HEK293 (cell line): ENCODE measurements at regions not wholly inside any gene's neighbourhood (a gene's known extent, or its start where the extent isn't known, plus 50 kb on each side); places are given as distances from the start of the nearest gene placed in this dataset.
A peak's percentile ranks its signal among the peaks of the same experiment; 100 is the strongest.

Experiments used
- CTCF ChIA-PET: fragments of 350-600 bp; formaldehyde crosslinking; extraction: SDS; loops from one replicate; lab custom pipeline; 2021; ENCODE audit warnings: antibody characterized with exemption; lab: Yijun Ruan, JAX
- POLR2A ChIA-PET: fragments of 300-600 bp; formaldehyde crosslinking; extraction: SDS; loops from one replicate; lab custom pipeline; 2020; ENCODE audit warnings: antibody characterized with exemption, inconsistent platforms; lab: Yijun Ruan, JAX
- H3K27ac ChIP-seq: fragments of 200-500 bp; sonication (Bioruptor generic); 2 replicates; pipeline ENCODE4 v1.5.1; 2014; ENCODE audit warnings: low read depth, low read length, control low read depth, inconsistent platforms; ENCODE audit errors: extremely low read depth
- H3K36me3 ChIP-seq, 2 experiments: fragments of 200-500 bp in 1 of 2; sonication (Bioruptor generic) in 1 of 2; 1 replicate in 1 of 2; 2 replicates in 1 of 2; pipeline ENCODE4 v1.5.1; 2014 to 2017; ENCODE audit warnings: inconsistent platforms in 2 of 2, low read length in 2 of 2; ENCODE audit not compliant: control insufficient read depth in 2 of 2, insufficient read depth in 1 of 2
- H3K4me1 ChIP-seq: fragments of 200-500 bp; sonication (Bioruptor generic); 2 replicates; pipeline ENCODE4 v1.5.1; 2014; ENCODE audit warnings: mild to moderate bottlenecking, low read length, inconsistent platforms; ENCODE audit not compliant: control insufficient read depth, insufficient read depth
- H3K4me3 ChIP-seq: 2 replicates; pipeline ENCODE4 v1.5.1; 2011; ENCODE audit warnings: low read depth, mild to moderate bottlenecking, control low read depth, low read length, moderate library complexity
- H3K9me3 ChIP-seq: fragments of 200-500 bp; sonication (Bioruptor generic); 2 replicates; pipeline ENCODE4 v1.5.1; 2014; ENCODE audit warnings: low read depth, low read length, inconsistent platforms; ENCODE audit not compliant: control insufficient read depth, insufficient read depth
- EGR2 ChIP-seq: fragments of 450-650 bp; formaldehyde crosslinking; IDR thresholded peaks from 2 replicates; pipeline ENCODE4 v1.5.1; 2016; ENCODE audit warnings: low read depth, missing biosample characterization, missing genetic modification characterization
- HOXA7 ChIP-seq: sonication (generic); formaldehyde crosslinking; IDR thresholded peaks from 2 replicates; pipeline ENCODE4 v1.8.1; 2022; ENCODE audit warnings: missing genetic modification reagents, borderline replicate concordance
- SP2 ChIP-seq: fragments of 450-650 bp; formaldehyde crosslinking; IDR thresholded peaks from 2 replicates; pipeline ENCODE4 v1.5.1; 2016; ENCODE audit warnings: missing biosample characterization, missing genetic modification characterization
- YY1 ChIP-seq: fragments of 450-650 bp; formaldehyde crosslinking; IDR thresholded peaks from 2 replicates; pipeline ENCODE4 v1.5.1; 2018; ENCODE audit warnings: missing biosample characterization, missing genetic modification characterization
- ZBTB17 ChIP-seq: fragments of 450-650 bp; formaldehyde crosslinking; IDR thresholded peaks from 2 replicates; pipeline ENCODE4 v1.5.1; 2016; ENCODE audit warnings: missing biosample characterization, missing genetic modification characterization
- ZFP37 ChIP-seq: fragments of 450-650 bp; formaldehyde crosslinking; IDR thresholded peaks from 2 replicates; pipeline ENCODE4 v1.5.1; 2016; ENCODE audit warnings: missing biosample characterization, missing genetic modification characterization
- ZNF121 ChIP-seq: fragments of 450-650 bp; formaldehyde crosslinking; IDR thresholded peaks from 2 replicates; pipeline ENCODE4 v1.5.1; 2016; ENCODE audit warnings: missing biosample characterization, missing genetic modification characterization
- ZNF146 ChIP-seq: fragments of 450-650 bp; formaldehyde crosslinking; IDR thresholded peaks from 2 replicates; pipeline ENCODE4 v1.5.1; 2016; ENCODE audit warnings: missing biosample characterization, missing genetic modification characterization
- ZNF155 ChIP-seq: fragments of 450-650 bp; formaldehyde crosslinking; IDR thresholded peaks from 2 replicates; pipeline ENCODE4 v1.5.1; 2016; ENCODE audit warnings: missing biosample characterization, missing genetic modification characterization
- ZNF157 ChIP-seq: fragments of 450-650 bp; formaldehyde crosslinking; IDR thresholded peaks from 2 replicates; pipeline ENCODE4 v1.5.1; 2016; ENCODE audit warnings: missing biosample characterization, missing genetic modification characterization
- ZNF221 ChIP-seq: fragments of 450-650 bp; formaldehyde crosslinking; IDR thresholded peaks from 2 replicates; pipeline ENCODE4 v1.5.1; 2017; ENCODE audit warnings: missing biosample characterization, missing genetic modification characterization, borderline replicate concordance
- ZNF274 ChIP-seq, 2 experiments: fragments of 200-500 bp in 1 of 2; fragments of 450-650 bp in 1 of 2; sonication (Bioruptor generic) in 1 of 2; formaldehyde crosslinking in 1 of 2; IDR thresholded peaks; 2 replicates each; pipeline versions ENCODE4 v1.5.1 to v1.6.1; 2014 to 2016; ENCODE audit warnings: borderline replicate concordance in 1 of 2, inconsistent platforms in 1 of 2, low read length in 1 of 2, missing biosample characterization in 1 of 2, missing genetic modification characterization in 1 of 2
- ZNF366 ChIP-seq: fragments of 450-650 bp; formaldehyde crosslinking; conservative IDR thresholded peaks from 2 replicates; pipeline ENCODE4 v1.5.1; 2016; ENCODE audit warnings: missing biosample characterization, missing genetic modification characterization
- ZNF530 ChIP-seq: fragments of 450-650 bp; formaldehyde crosslinking; IDR thresholded peaks from 2 replicates; pipeline ENCODE4 v1.5.1; 2016; ENCODE audit warnings: low read depth, missing biosample characterization, missing genetic modification characterization
- ZNF561 ChIP-seq: fragments of 450-650 bp; IDR thresholded peaks from 2 replicates; pipeline ENCODE4 v1.5.1; 2018; ENCODE audit warnings: missing biosample characterization, missing genetic modification characterization, borderline replicate concordance
- ZNF585B ChIP-seq: fragments of 450-650 bp; formaldehyde crosslinking; IDR thresholded peaks from 2 replicates; pipeline ENCODE4 v1.5.1; 2016; ENCODE audit warnings: missing biosample characterization, missing genetic modification characterization
- ZNF610 ChIP-seq: fragments of 450-650 bp; formaldehyde crosslinking; IDR thresholded peaks from 2 replicates; pipeline ENCODE4 v1.5.1; 2016; ENCODE audit warnings: missing biosample characterization, missing genetic modification characterization, borderline replicate concordance
- ZNF658 ChIP-seq: fragments of 450-650 bp; formaldehyde crosslinking; IDR thresholded peaks from 2 replicates; pipeline ENCODE4; 2016; ENCODE audit warnings: missing biosample characterization, missing genetic modification characterization
- ZNF660 ChIP-seq: fragments of 450-650 bp; IDR thresholded peaks from 2 replicates; pipeline ENCODE4 v1.5.1; 2018; ENCODE audit warnings: missing biosample characterization, mild to moderate bottlenecking, missing genetic modification characterization
- ZNF776 ChIP-seq: fragments of 450-650 bp; formaldehyde crosslinking; IDR thresholded peaks from 2 replicates; pipeline ENCODE4 v1.5.0; 2017; ENCODE audit warnings: missing biosample characterization, missing genetic modification characterization, borderline replicate concordance
- ZNF777 ChIP-seq: fragments of 450-650 bp; formaldehyde crosslinking; IDR thresholded peaks from 2 replicates; pipeline ENCODE4 v1.5.1; 2017; ENCODE audit warnings: missing biosample characterization, missing genetic modification characterization, borderline replicate concordance
- ZNF792 ChIP-seq: fragments of 450-650 bp; formaldehyde crosslinking; IDR thresholded peaks from 2 replicates; pipeline ENCODE4 v1.5.1; 2016; ENCODE audit warnings: missing biosample characterization, missing genetic modification characterization
- ZSCAN23 ChIP-seq: fragments of 450-650 bp; formaldehyde crosslinking; IDR thresholded peaks from 2 replicates; pipeline ENCODE4 v1.5.1; 2016; ENCODE audit warnings: missing biosample characterization, missing genetic modification characterization
- TF ChIP-seq, protein P1 (sequence below): fragments of 450-650 bp; formaldehyde crosslinking; IDR thresholded peaks from 2 replicates; pipeline ENCODE4 v1.5.1; 2016; ENCODE audit warnings: missing biosample characterization, missing genetic modification characterization
- TF ChIP-seq, protein P2 (sequence below): fragments of 450-650 bp; formaldehyde crosslinking; IDR thresholded peaks from 2 replicates; pipeline ENCODE4 v1.5.1; 2016; ENCODE audit warnings: missing biosample characterization, missing genetic modification characterization

DNA sequence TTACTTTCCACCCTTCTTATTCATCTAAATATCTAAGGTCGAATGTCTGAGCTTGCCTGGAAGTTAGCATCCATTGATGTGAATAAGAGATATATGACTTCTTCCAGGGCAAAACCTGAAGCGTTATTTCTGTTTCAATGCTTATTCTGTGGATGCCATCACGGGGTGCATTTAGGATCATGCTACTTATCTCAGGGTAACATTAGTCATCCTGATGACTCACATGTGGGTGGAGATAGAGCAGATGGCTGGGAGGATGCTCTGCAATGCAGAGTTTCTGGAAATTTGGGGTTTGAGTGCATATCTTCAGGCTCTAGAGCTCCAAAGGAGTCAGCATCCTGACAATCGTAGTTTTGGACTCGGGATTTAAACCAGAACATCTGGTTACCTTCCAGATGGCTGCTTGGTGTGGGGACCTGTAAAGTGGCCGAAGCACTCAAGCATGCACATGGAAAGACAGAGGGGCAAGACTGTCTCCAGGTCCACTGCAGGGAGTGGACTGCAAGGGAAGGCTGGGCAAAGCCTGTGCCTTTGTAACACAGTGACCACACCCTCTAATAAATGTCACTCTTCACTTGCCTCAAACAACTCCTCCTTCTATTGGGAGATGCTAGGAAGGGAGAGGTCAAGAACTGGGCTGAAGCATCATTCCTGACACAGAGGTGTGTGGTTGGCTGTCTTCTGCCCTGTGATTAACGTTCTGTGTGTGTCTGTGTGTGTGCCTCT is 175.2 kb upstream of the SALL1 start (continued):
- TF ChIP-seq ZFP37, result no peak
- no peak for TF ChIP-seq ZNF146 (tag by site-specific recombination)
- no peak for TF ChIP-seq ZNF792 (tag by site-specific recombination)
- no peak for TF ChIP-seq ZNF585B
- TF ChIP-seq EGR2, result no peak
- no peak for TF ChIP-seq ZNF157 (tag by site-specific recombination)
- TF ChIP-seq ZNF121, result no peak
- TF ChIP-seq, protein P1, sequence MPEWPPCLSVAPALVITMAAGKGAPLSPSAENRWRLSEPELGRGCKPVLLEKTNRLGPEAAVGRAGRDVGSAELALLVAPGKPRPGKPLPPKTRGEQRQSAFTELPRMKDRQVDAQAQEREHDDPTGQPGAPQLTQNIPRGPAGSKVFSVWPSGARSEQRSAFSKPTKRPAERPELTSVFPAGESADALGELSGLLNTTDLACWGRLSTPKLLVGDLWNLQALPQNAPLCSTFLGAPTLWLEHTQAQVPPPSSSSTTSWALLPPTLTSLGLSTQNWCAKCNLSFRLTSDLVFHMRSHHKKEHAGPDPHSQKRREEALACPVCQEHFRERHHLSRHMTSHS (tag by site-specific recombination), result no peak
- TF ChIP-seq, protein P2, sequence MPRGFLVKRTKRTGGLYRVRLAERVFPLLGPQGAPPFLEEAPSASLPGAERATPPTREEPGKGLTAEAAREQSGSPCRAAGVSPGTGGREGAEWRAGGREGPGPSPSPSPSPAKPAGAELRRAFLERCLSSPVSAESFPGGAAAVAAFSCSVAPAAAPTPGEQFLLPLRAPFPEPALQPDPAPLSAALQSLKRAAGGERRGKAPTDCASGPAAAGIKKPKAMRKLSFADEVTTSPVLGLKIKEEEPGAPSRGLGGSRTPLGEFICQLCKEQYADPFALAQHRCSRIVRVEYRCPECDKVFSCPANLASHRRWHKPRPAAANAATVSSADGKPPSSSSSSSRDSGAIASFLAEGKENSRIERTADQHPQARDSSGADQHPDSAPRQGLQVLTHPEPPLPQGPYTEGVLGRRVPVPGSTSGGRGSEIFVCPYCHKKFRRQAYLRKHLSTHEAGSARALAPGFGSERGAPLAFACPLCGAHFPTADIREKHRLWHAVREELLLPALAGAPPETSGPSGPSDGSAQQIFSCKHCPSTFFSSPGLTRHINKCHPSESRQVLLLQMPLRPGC (tag by site-specific recombination), result 0 out of 2 replicates have a peak, but pooled peaks have one; percentile 70
- TF ChIP-seq ZNF366 (tag by site-specific recombination), result peak; percentile 34; the same call in 1 of the 2 replicates
- TF ChIP-seq, all 188 proteins: peak for 8

DNA sequence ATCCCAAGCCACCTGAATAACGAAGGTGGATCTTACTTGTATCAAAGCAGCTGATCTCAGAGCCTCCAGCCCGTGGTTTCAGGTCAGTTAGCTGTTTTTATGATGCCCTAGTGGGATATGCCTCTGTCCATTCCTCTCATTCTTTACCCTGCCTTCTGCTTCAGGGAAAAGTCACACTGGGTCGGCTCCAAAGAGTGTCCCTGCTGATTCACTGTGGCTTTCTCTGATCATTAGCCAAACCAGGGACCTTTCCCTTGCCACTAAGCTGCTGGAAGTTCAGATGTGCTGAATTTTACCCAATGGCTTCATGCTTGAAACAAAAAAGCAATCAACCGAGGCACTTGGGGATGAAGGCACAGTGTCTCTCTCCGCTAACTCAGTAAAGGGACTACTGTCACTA is 170.2 kb upstream of the SALL1 start:
- ChIA-PET POLR2A (no interaction called here), CTCF (no interaction called here)
- H3K4me1 ChIP-seq, result no peaks in the 10 kb centered on the region
- no peaks in the 10 kb centered on the region for H3K36me3 ChIP-seq
- no peaks in the 10 kb centered on the region for H3K9me3 ChIP-seq
- no peak overlapping the region for H3K27ac ChIP-seq
- H3K4me3 ChIP-seq, result no peak overlapping the region
- TF ChIP-seq ZNF658 (tag by site-specific recombination) (no peak), YY1 (tag by site-specific recombination) (no peak), ZNF610 (tag by site-specific recombination) (no peak), ZNF561 (tag by site-specific recombination) (no peak), HOXA7 (CRISPR knock-in tag) (no peak), ZNF777 (no peak), ZNF776 (tag by site-specific recombination) (no peak), ZNF660 (no peak), ZNF530 (tag by site-specific recombination) (no peak)
- TF ChIP-seq, all 188 proteins: peak for 0

DNA sequence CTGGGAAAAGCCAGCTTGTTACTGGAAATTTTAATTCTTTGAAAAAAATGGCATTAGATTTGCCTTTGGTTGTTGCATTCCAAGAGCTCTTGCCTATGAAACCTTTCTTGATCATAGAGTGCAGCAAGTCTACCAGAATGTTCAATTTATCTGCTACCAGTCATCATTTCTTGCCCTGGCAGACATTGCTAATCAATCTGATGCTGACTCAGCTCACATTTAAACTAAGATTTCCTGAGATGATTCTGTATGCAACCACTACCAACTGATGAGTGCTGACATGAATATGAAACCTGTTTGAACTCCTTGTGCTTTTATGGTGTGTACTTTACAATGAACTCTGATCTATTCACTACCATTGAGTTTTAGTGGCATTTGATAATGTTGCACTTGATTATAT is 166.5 kb upstream of the SALL1 start:
- Histone ChIP-seq H3K4me3 (no peak overlapping the region), H3K4me1 (no peaks in the 10 kb centered on the region), H3K36me3 (no peaks in the 10 kb centered on the region), H3K9me3 (no peaks in the 10 kb centered on the region), H3K27ac (no peak overlapping the region)
- ChIA-PET CTCF (no interaction called here), POLR2A (no interaction called here)
- TF ChIP-seq ZNF274 (IDR thresholded peaks at IDR 0.05; ENCODE audit: low read length) (no peak), ZNF274 (tag by site-specific recombination; IDR thresholded peaks at IDR 0.05; ENCODE audit: borderline replicate concordance) (no peak), ZNF221 (tag by site-specific recombination) (no peak), ZNF155 (no peak), ZBTB17 (tag by site-specific recombination) (0 out of 2 replicates have a peak, but pooled peaks have one; percentile 32), ZSCAN23 (tag by site-specific recombination) (no peak), SP2 (tag by site-specific recombination) (no peak)
